ENCODE measurements at regions not wholly inside any gene's neighbourhood (a gene's known extent, or its start where the extent isn't known, plus 50 kb on each side); places are given as distances from the start of the nearest gene placed in this dataset.

- CTCF ChIA-PET, result no interaction called here
- no peak overlapping the region for H3K4me2 ChIP-seq
- WGBS (ENCODE audit: low lambda C conversion rate), result 32% methylated on average over 4 of the region's 16 CpGs
These were observed 142.2 kb downstream of the EMX2 start for GRCh38 chr10:117684672-117685211.

GRCh38 chr10:117685431-117685830 is 142.9 kb downstream of the EMX2 start:
- H3K79me2 ChIP-seq (ENCODE audit: insufficient read depth), result no peaks in the 10 kb centered on the region
- no peaks in the 10 kb centered on the region for H3K9me3 ChIP-seq
- no peak overlapping the region for H3K27ac ChIP-seq (ENCODE audit: low read depth in 2 of 2, low read length in 1 of 2)
- no peak for DNase-seq
- CTCF ChIA-PET, result no interaction called here
- H3F3A ChIP-seq (replicated peaks; ENCODE audit: insufficient read depth), result no peaks in the 10 kb centered on the region
- H3K36me3 ChIP-seq (replicated peaks in 1 of 2; ENCODE audit: control insufficient read depth in 1 of 2, insufficient read depth in 2 of 2, low read length in 1 of 2), result no peaks in the 10 kb centered on the region
- H3K27me3 ChIP-seq (ENCODE audit: insufficient read depth), result no peaks in the 10 kb centered on the region
- H3K9me2 ChIP-seq, result no peaks in the 10 kb centered on the region
- H2AFZ ChIP-seq (ENCODE audit: low read depth), result no peak overlapping the region
- H3K4me3 ChIP-seq (ENCODE audit: low read depth in 2 of 2, low read length in 1 of 2), result no peak overlapping the region
- no peaks in the 10 kb centered on the region for H4K20me1 ChIP-seq (ENCODE audit: insufficient read depth)
- WGBS (ENCODE audit: low lambda C conversion rate), result 38% methylated on average over 3 of the region's 3 CpGs
- no peaks in the 10 kb centered on the region; a peak in 1 of 4 replicates for H3K4me1 ChIP-seq (ENCODE audit: control insufficient read depth in 1 of 2, insufficient read depth in 2 of 2, low read depth in 1 of 2, low read length in 1 of 2)
- H3K4me2 ChIP-seq, result no peak overlapping the region
- POLR2A ChIA-PET, result no interaction called here
- H3K9ac ChIP-seq, result no peak overlapping the region
- TF ChIP-seq RAD21 (IDR thresholded peaks at IDR 0.05; ENCODE audit: low read length) (no peak), FOXM1 (IDR thresholded peaks at IDR 0.05; ENCODE audit: low read depth) (no peak), YY1 (IDR thresholded peaks at IDR 0.05; ENCODE audit: low read depth) (no peak), EP300 (IDR thresholded peaks at IDR 0.05; ENCODE audit: borderline replicate concordance in 1 of 2, low read depth in 1 of 2, low read length in 1 of 2) (no peak), TCF12 (IDR thresholded peaks at IDR 0.05) (no peak), FOXJ3 (CRISPR knock-in tag; IDR thresholded peaks at IDR 0.05) (no peak), EZH2phosphoT487 (IDR thresholded peaks at IDR 0.05; ENCODE audit: borderline replicate concordance, low read depth) (no peak)

More at GRCh38 chr10:117684672-117685211, 142.2 kb downstream of the EMX2 start:
- Histone ChIP-seq H3K36me3 (replicated peaks in 1 of 2; ENCODE audit: control insufficient read depth in 1 of 2, insufficient read depth in 2 of 2, low read length in 1 of 2) (no peaks in the 10 kb centered on the region), H3K4me3 (ENCODE audit: low read depth in 2 of 2, low read length in 1 of 2) (no peak overlapping the region), H3K27me3 (ENCODE audit: insufficient read depth) (no peaks in the 10 kb centered on the region), H2AFZ (ENCODE audit: low read depth) (no peak overlapping the region), H3K79me2 (ENCODE audit: insufficient read depth) (no peaks in the 10 kb centered on the region), H3K9ac (no peak overlapping the region), H3K9me2 (no peaks in the 10 kb centered on the region), H3K9me3 (no peaks in the 10 kb centered on the region), H3F3A (replicated peaks; ENCODE audit: insufficient read depth) (no peaks in the 10 kb centered on the region), H4K20me1 (ENCODE audit: insufficient read depth) (no peaks in the 10 kb centered on the region), H3K4me1 (ENCODE audit: control insufficient read depth in 1 of 2, insufficient read depth in 2 of 2, low read depth in 1 of 2, low read length in 1 of 2) (no peaks in the 10 kb centered on the region; a peak in 1 of 4 replicates), H3K27ac (ENCODE audit: low read depth in 2 of 2, low read length in 1 of 2) (no peak overlapping the region)
- POLR2A ChIA-PET, result no interaction called here
- no peak for TF ChIP-seq MAX (IDR thresholded peaks at IDR 0.05; ENCODE audit: low read depth)
- TF ChIP-seq RAD21 (IDR thresholded peaks at IDR 0.05; ENCODE audit: low read length), result peak; percentile 24; the same call in 1 of the 2 replicates
- TF ChIP-seq FOXM1 (IDR thresholded peaks at IDR 0.05; ENCODE audit: low read depth), result no peak
- no peak for TF ChIP-seq RCOR1 (IDR thresholded peaks at IDR 0.05; ENCODE audit: low read length)
- TF ChIP-seq YY1 (IDR thresholded peaks at IDR 0.05; ENCODE audit: low read depth), result no peak
- TF ChIP-seq USF1 (IDR thresholded peaks at IDR 0.05; ENCODE audit: borderline replicate concordance, low read depth), result no peak
- TF ChIP-seq RFX5 (IDR thresholded peaks at IDR 0.05; ENCODE audit: low read length), result no peak
- peak; percentile 48 for DNase-seq

GRCh38 chr10:117686606-117687005 is 144.1 kb downstream of the EMX2 start:
- Histone ChIP-seq H3K4me3 (ENCODE audit: low read depth in 2 of 2, low read length in 1 of 2) (no peak overlapping the region), H3K36me3 (replicated peaks in 1 of 2; ENCODE audit: control insufficient read depth in 1 of 2, insufficient read depth in 2 of 2, low read length in 1 of 2) (no peaks in the 10 kb centered on the region), H3K9ac (no peak overlapping the region), H4K20me1 (ENCODE audit: insufficient read depth) (no peaks in the 10 kb centered on the region), H3K79me2 (ENCODE audit: insufficient read depth) (no peaks in the 10 kb centered on the region), H3K27me3 (ENCODE audit: insufficient read depth) (no peaks in the 10 kb centered on the region), H3K4me1 (ENCODE audit: control insufficient read depth in 1 of 2, insufficient read depth in 2 of 2, low read depth in 1 of 2, low read length in 1 of 2) (no peaks in the 10 kb centered on the region; a peak in 1 of 4 replicates), H3F3A (replicated peaks; ENCODE audit: insufficient read depth) (no peaks in the 10 kb centered on the region), H3K9me3 (no peaks in the 10 kb centered on the region), H3K27ac (ENCODE audit: low read depth in 2 of 2, low read length in 1 of 2) (no peak overlapping the region), H2AFZ (ENCODE audit: low read depth) (no peak overlapping the region), H3K9me2 (no peaks in the 10 kb centered on the region), H3K4me2 (no peak overlapping the region)
- CTCF ChIA-PET, result no interaction called here
- no peak for DNase-seq
- POLR2A ChIA-PET, result no interaction called here
- 50% methylated on average over 1 of the region's 4 CpGs for WGBS (ENCODE audit: low lambda C conversion rate)
- TF ChIP-seq CTCF (IDR thresholded peaks at IDR 0.05), result no peak
- no peak for TF ChIP-seq USF1 (IDR thresholded peaks at IDR 0.05; ENCODE audit: borderline replicate concordance, low read depth)
- TF ChIP-seq TAF1 (IDR thresholded peaks at IDR 0.05; ENCODE audit: borderline replicate concordance, low read depth, low read length), result no peak
- no peak for TF ChIP-seq MAX (IDR thresholded peaks at IDR 0.05; ENCODE audit: low read depth)
- no peak for TF ChIP-seq RXRA (IDR thresholded peaks at IDR 0.05; ENCODE audit: borderline replicate concordance, low read depth)
- no peak for TF ChIP-seq RFX5 (IDR thresholded peaks at IDR 0.05; ENCODE audit: low read length)
- no peak for TF ChIP-seq EP300 (IDR thresholded peaks at IDR 0.05; ENCODE audit: borderline replicate concordance in 1 of 2, low read depth in 1 of 2, low read length in 1 of 2)
- TF ChIP-seq IRF3 (IDR thresholded peaks at IDR 0.05; ENCODE audit: low read depth, low read length), result no peak
- no peak for TF ChIP-seq FOXJ3 (CRISPR knock-in tag; IDR thresholded peaks at IDR 0.05)
- no peak for TF ChIP-seq EZH2phosphoT487 (IDR thresholded peaks at IDR 0.05; ENCODE audit: borderline replicate concordance, low read depth)
- no peak for TF ChIP-seq GABPA (IDR thresholded peaks at IDR 0.05; ENCODE audit: low read depth)

Measured in SK-N-SH (cell line).